Heart right ventricle (tissue), 16 donors: ENCODE measurements at regions not wholly inside any gene's neighbourhood (a gene's known extent, or its start where the extent isn't known, plus 50 kb on each side); places are given as distances from the start of the nearest gene placed in this dataset.

Experiments used
- ATAC-seq, 8 donors: fragments of 200-7000 bp; cut with Tn5 transposase; one replicate each; pipeline ENCODE4 v1.9.1; 2020; ENCODE audit warnings: mild to moderate bottlenecking in 8 of 8, moderate library complexity in 8 of 8, moderate number of reproducible peaks in 1 of 8
- DNase-seq, 2 donors: peaks; one replicate each; pipeline ENCODE4 v3.0.0-alpha.2; 2020
- H3K27ac ChIP-seq, 10 donors: fragments of 200-600 bp; sonication (generic) in 2 of 10; one replicate each; pipeline versions ENCODE4 v1.5.0 to v1.8.0; 2020 to 2022; ENCODE audit warnings: mild to moderate bottlenecking in 3 of 10
- H3K27me3 ChIP-seq, 7 donors: fragments of 200-600 bp; one replicate each; pipeline ENCODE4 v1.8.0; 2021 to 2022; ENCODE audit warnings: mild to moderate bottlenecking in 2 of 7
- H3K36me3 ChIP-seq, 9 donors: fragments of 200-600 bp; sonication (generic) in 1 of 9; one replicate each; pipeline versions ENCODE4 v1.5.0 to v1.8.0; 2020 to 2022; ENCODE audit warnings: mild to moderate bottlenecking in 2 of 9
- H3K4me1 ChIP-seq, 9 donors: fragments of 200-600 bp; sonication (generic) in 1 of 9; one replicate each; pipeline versions ENCODE4 v1.5.0 to v1.8.0; 2020 to 2022; ENCODE audit warnings: mild to moderate bottlenecking in 4 of 9
- H3K4me3 ChIP-seq, 10 donors: fragments of 200-600 bp; sonication (generic) in 2 of 10; one replicate each; pipeline versions ENCODE4 v1.5.0 to v1.8.0; 2020 to 2022; ENCODE audit warnings: mild to moderate bottlenecking in 7 of 10, moderate library complexity in 2 of 10
- H3K9me3 ChIP-seq, 11 donors: fragments of 200-600 bp in 10 of 11; sonication (generic) in 2 of 11; one replicate each; pipeline versions ENCODE4 v1.5.0 to v1.8.0; 2013 to 2022; ENCODE audit warnings: mild to moderate bottlenecking in 2 of 11, control low read depth in 1 of 11, moderate library complexity in 1 of 11
- CTCF ChIP-seq, 9 donors: fragments of 200-600 bp; sonication (generic) in 2 of 9; IDR thresholded peaks; one replicate each; pipeline versions ENCODE4 v1.5.0 to v1.8.0; 2021 to 2022; ENCODE audit warnings: antibody characterized with exemption in 9 of 9, mild to moderate bottlenecking in 5 of 9, moderate library complexity in 1 of 9
- WGBS, 2 donors: extraction: QIAGEN DNeasy Blood & Tissue Kit; methylation state at CpG; one replicate each; pipeline ENCODE4 v1.1.7; 2013; ENCODE audit warnings: inconsistent platforms in 1 of 2; 5-methylcytosine and 5-hydroxymethylcytosine counted together
- intact Hi-C, 10 donors: fragments of 100-400 bp; cut with DNase I; formaldehyde crosslinking; loops; one replicate each; pipeline versions ENCODE4 v1.11.1 to v1.14.2; 2022
- donor health status: Arrhythmogenic right ventricular cardiomyopathy.
- donor health status: ischemic (EF 13 %, LVEDD 7.1; RV severe dilation, severe dysfunction).
- donor health status: healthy with polysubstance abuse.
- donor health status: DM: no; HTN: yes; CAD: no.
- donor health status: DM: no; HTN: no; CAD: no.
- donor health status: ischemic (EF 25% LVEDD 6.9; RV normal size, moderate dysfunction).
- donor health status: ischemic (EF 25% LVEDD 5.7; RV mildly dilated, moderate dysfunction).
- donor health status: healthy.
- donor health status: DM: yes; HTN: yes; CAD: no.
- donor health status: Ischemic cardiomyopathy.
- donor health status: ischemic (EF 35%, LVEDD 5.7; RV mildly dilated, moderate dysfunction).
- donor health status: nonischemic (EF 11% LVEDD 7.7; RV severe dilation, severe dysfunction).
- donor health status: DM: yes; HTN: yes; CAD: no.
- donor health status: PGD.
- donor health status: ischemic (EF 29% LVEDD 5.4; RV normal size, mild dysfunction).
- donor health status: nonischemic (EF 23%, LVEDD 6.1; RV moderate dilation, normal function).

GRCh38 chr2:3037196-3038194, 340.1 kb downstream of the EIPR1 start:
- DNase-seq (no peak), ATAC-seq (no peak)
- TF ChIP-seq CTCF (IDR thresholded peaks at IDR 0.05) = no peak
- Histone ChIP-seq H3K36me3 (no peaks in the 10 kb centered on the region), H3K4me3 (no peak overlapping the region), H3K27me3 (peaks cover 0 to 18% (median 0%) of the 10 kb centered on the region in 7 donors), H3K27ac (no peak overlapping the region), H3K9me3 (peaks cover 0 to 3% (median 0%) of the 10 kb centered on the region in 11 donors), H3K4me1 (peaks cover 0 to 21% (median 4%) of the 10 kb centered on the region in 9 donors)
- intact Hi-C loops = no loop called here
- 89 to 95% methylated on average over 29 of the region's 29 CpGs for WGBS, 2 donors

- peaks cover 0 to 9% (median 0%) of the 10 kb centered on the region in 7 donors for H3K27me3 ChIP-seq
- ATAC-seq (no peak), DNase-seq (no peak)
- no peak overlapping the region for H3K4me3 ChIP-seq
- intact Hi-C loops = no loop called here
- peaks cover 0 to 3% (median 0%) of the 10 kb centered on the region in 11 donors for H3K9me3 ChIP-seq
- WGBS, 2 donors = 94 to 95% methylated on average over 18 of the region's 18 CpGs
- H3K36me3 ChIP-seq = no peaks in the 10 kb centered on the region
- no peak for TF ChIP-seq CTCF (IDR thresholded peaks at IDR 0.05)
- H3K27ac ChIP-seq = no peak overlapping the region
- peaks cover 0 to 12% (median 3%) of the 10 kb centered on the region in 9 donors for H3K4me1 ChIP-seq
Observed at GRCh38 chr2:3036432-3037125, 341.0 kb downstream of the EIPR1 start.

- Histone ChIP-seq H3K4me3 (no peak overlapping the region), H3K27ac (no peak overlapping the region), H3K9me3 (peaks cover 0 to 9% (median 0%) of the 10 kb centered on the region in 11 donors), H3K4me1 (peaks cover 0 to under 1% (median 0%) of the 10 kb centered on the region in 9 donors), H3K27me3 (peaks cover 0 to 9% (median 0%) of the 10 kb centered on the region in 7 donors), H3K36me3 (no peaks in the 10 kb centered on the region)
- intact Hi-C loops = no loop called here
- TF ChIP-seq CTCF (IDR thresholded peaks at IDR 0.05) = no peak
- ATAC-seq (no peak), DNase-seq (no peak)
- WGBS, 2 donors = 83 to 88% methylated on average over 21 of the region's 21 CpGs
Observed at GRCh38 chr2:3035385-3036050, 342.1 kb downstream of the EIPR1 start.

- intact Hi-C loops = no loop called here
- TF ChIP-seq CTCF (IDR thresholded peaks at IDR 0.05) = no peak
- H3K4me1 ChIP-seq = no peaks in the 10 kb centered on the region
Observed at GRCh38 chr2:3034856-3035255, 342.8 kb downstream of the EIPR1 start.

More at GRCh38 chr2:3034856-3035255, 342.8 kb downstream of the EIPR1 start:
- H3K9me3 ChIP-seq = peaks cover 0 to 16% (median 0%) of the 10 kb centered on the region in 11 donors
- DNase-seq (no peak), ATAC-seq (peak in 1 of 8 donors; percentile 57)
- no peak overlapping the region for H3K4me3 ChIP-seq
- H3K27ac ChIP-seq = no peak overlapping the region
- H3K36me3 ChIP-seq = no peaks in the 10 kb centered on the region
- H3K27me3 ChIP-seq = peaks cover 0 to 9% (median 0%) of the 10 kb centered on the region in 7 donors
- WGBS, 2 donors = 74 to 87% methylated on average over 13 of the region's 13 CpGs
